ENCODE measurements at regions not wholly inside any gene's neighbourhood (a gene's known extent, or its start where the extent isn't known, plus 50 kb on each side); places are given as distances from the start of the nearest gene placed in this dataset.

DNA sequence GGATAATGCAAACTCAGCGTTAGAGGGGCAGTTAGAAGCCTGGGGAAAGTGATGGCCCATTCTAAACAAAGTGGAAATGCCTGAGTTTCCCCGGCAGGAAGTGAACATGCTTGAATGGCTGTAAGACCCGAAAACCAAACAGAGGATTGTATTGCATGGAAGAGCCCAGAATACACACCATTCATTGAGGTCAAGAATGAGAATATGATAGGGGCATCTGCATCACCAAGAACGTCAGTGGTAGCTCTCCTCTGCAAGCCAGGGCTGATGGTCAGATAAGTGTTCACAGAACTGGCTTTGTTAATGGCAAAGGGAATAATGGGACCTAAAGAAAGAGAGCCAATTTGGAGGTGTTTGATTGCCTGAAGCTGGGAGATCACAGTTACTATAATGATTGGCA is 663.4 kb downstream of the KHDRBS2 start:
- ChIA-PET CTCF (no interaction called here), POLR2A (no interaction called here)
- Mint-ChIP-seq H3K27ac (no peak overlapping the region), H3K4me1 (peaks cover 5% of the 10 kb centered on the region; the same call in 1 of the 2 replicates), H3K4me3 (no peak overlapping the region), H3K27me3 (ENCODE audit: low read depth) (no peaks in the 10 kb centered on the region), H3K36me3 (peaks cover 20% of the 10 kb centered on the region), H3K9me3 (peaks cover 57% of the 10 kb centered on the region)
- DNase-seq (ENCODE audit: low spot score) (no peak), ATAC-seq (no peak)
- no peak for TF ChIP-seq NR1H2 (CRISPR knock-in tag; IDR thresholded peaks at IDR 0.05)
- TF ChIP-seq ZNF317 (CRISPR knock-in tag; IDR thresholded peaks at IDR 0.05; ENCODE audit: borderline replicate concordance, low read depth) = no peak

- no peaks in the 10 kb centered on the region for H3K4me1 Mint-ChIP-seq
- ChIA-PET CTCF (no interaction called here), POLR2A (no interaction called here)
- H3K4me3 Mint-ChIP-seq = no peak overlapping the region
- H3K27me3 Mint-ChIP-seq (ENCODE audit: low read depth) = no peaks in the 10 kb centered on the region
- peaks cover 36% of the 10 kb centered on the region for H3K9me3 Mint-ChIP-seq
- TF ChIP-seq RELA (CRISPR knock-in tag; IDR thresholded peaks at IDR 0.05; ENCODE audit: borderline replicate concordance) (no peak), NFE2L1 (CRISPR knock-in tag; IDR thresholded peaks at IDR 0.05) (no peak), NFYB (CRISPR knock-in tag; conservative IDR thresholded peaks at IDR 0.05; ENCODE audit: low read depth) (no peak), RORB (CRISPR knock-in tag; IDR thresholded peaks at IDR 0.05) (no peak), TEAD1 (CRISPR knock-in tag; IDR thresholded peaks at IDR 0.05) (no peak), ZBTB43 (CRISPR knock-in tag; IDR thresholded peaks at IDR 0.05) (no peak), E2F5 (CRISPR knock-in tag; IDR thresholded peaks at IDR 0.05) (no peak), ZNF423 (CRISPR knock-in tag; IDR thresholded peaks at IDR 0.05) (no peak), NR2C2 (CRISPR knock-in tag; IDR thresholded peaks at IDR 0.05) (no peak), SOX15 (CRISPR knock-in tag; IDR thresholded peaks at IDR 0.05) (no peak)
- TF ChIP-seq, protein P1, sequence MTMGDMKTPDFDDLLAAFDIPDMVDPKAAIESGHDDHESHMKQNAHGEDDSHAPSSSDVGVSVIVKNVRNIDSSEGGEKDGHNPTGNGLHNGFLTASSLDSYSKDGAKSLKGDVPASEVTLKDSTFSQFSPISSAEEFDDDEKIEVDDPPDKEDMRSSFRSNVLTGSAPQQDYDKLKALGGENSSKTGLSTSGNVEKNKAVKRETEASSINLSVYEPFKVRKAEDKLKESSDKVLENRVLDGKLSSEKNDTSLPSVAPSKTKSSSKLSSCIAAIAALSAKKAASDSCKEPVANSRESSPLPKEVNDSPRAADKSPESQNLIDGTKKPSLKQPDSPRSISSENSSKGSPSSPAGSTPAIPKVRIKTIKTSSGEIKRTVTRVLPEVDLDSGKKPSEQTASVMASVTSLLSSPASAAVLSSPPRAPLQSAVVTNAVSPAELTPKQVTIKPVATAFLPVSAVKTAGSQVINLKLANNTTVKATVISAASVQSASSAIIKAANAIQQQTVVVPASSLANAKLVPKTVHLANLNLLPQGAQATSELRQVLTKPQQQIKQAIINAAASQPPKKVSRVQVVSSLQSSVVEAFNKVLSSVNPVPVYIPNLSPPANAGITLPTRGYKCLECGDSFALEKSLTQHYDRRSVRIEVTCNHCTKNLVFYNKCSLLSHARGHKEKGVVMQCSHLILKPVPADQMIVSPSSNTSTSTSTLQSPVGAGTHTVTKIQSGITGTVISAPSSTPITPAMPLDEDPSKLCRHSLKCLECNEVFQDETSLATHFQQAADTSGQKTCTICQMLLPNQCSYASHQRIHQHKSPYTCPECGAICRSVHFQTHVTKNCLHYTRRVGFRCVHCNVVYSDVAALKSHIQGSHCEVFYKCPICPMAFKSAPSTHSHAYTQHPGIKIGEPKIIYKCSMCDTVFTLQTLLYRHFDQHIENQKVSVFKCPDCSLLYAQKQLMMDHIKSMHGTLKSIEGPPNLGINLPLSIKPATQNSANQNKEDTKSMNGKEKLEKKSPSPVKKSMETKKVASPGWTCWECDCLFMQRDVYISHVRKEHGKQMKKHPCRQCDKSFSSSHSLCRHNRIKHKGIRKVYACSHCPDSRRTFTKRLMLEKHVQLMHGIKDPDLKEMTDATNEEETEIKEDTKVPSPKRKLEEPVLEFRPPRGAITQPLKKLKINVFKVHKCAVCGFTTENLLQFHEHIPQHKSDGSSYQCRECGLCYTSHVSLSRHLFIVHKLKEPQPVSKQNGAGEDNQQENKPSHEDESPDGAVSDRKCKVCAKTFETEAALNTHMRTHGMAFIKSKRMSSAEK (CRISPR knock-in tag; IDR thresholded peaks at IDR 0.05; ENCODE audit: borderline replicate concordance) = no peak
- TF ChIP-seq, protein P2, sequence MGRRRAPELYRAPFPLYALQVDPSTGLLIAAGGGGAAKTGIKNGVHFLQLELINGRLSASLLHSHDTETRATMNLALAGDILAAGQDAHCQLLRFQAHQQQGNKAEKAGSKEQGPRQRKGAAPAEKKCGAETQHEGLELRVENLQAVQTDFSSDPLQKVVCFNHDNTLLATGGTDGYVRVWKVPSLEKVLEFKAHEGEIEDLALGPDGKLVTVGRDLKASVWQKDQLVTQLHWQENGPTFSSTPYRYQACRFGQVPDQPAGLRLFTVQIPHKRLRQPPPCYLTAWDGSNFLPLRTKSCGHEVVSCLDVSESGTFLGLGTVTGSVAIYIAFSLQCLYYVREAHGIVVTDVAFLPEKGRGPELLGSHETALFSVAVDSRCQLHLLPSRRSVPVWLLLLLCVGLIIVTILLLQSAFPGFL (CRISPR knock-in tag; IDR thresholded peaks at IDR 0.05; ENCODE audit: borderline replicate concordance) = no peak
- no peak overlapping the region for H3K27ac Mint-ChIP-seq
- H3K36me3 Mint-ChIP-seq = 0 out of 2 replicates have a peak, but pooled peaks cover 2% of the 10 kb centered on the region
- ATAC-seq = no peak
- no peak for DNase-seq (ENCODE audit: low spot score)
These were observed 671.9 kb downstream of the KHDRBS2 start for GRCh38 chr6:61614119-61614518.

DNA sequence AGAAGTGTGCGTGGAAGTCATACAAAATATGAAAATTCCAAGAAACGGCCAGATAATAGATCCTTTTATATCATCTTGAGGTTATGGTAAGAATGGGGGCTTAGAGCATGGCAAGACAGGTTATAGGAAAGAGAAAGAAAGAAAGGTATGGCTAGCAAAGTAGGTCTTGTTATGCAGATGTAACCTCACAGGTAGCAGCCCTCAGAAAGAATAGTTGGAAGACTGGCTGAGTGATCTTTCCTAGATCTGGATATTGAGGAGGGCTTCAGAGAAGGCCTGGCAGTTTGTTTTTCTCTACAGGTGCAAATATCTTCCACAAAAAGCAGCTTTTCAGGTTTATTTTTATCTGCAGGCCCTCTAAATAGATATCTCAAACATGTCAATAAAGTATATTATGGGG is 679.5 kb downstream of the KHDRBS2 start:
- peaks cover 43% of the 10 kb centered on the region for H3K36me3 Mint-ChIP-seq
- peaks cover 62% of the 10 kb centered on the region for H3K9me3 Mint-ChIP-seq
- H3K27ac Mint-ChIP-seq = peak overlapping the region; percentile 77
- DNase-seq (ENCODE audit: low spot score) (no peak), ATAC-seq (peak; percentile 100)
- no peak for TF ChIP-seq FOXP1 (CRISPR knock-in tag; IDR thresholded peaks at IDR 0.05; ENCODE audit: borderline replicate concordance)
- no peak for TF ChIP-seq NR3C1 (CRISPR knock-in tag; conservative IDR thresholded peaks at IDR 0.05; ENCODE audit: low read depth)
- no peaks in the 10 kb centered on the region; the same call in none of the 2 replicates for H3K27me3 Mint-ChIP-seq (ENCODE audit: low read depth)
- CTCF ChIA-PET = interaction anchor here (0.6 kb wide), 1 partner anchor 1049 kb away, joined by 3 read pairs; no protein-coding TSS in a partner anchor
- H3K4me3 Mint-ChIP-seq = peak overlapping the region; percentile 53
- H3K4me1 Mint-ChIP-seq = peaks cover 35% of the 10 kb centered on the region
- POLR2A ChIA-PET = no interaction called here
